ENCODE measurements at regions not wholly inside any gene's neighbourhood (a gene's known extent, or its start where the extent isn't known, plus 50 kb on each side); places are given as distances from the start of the nearest gene placed in this dataset.

DNA sequence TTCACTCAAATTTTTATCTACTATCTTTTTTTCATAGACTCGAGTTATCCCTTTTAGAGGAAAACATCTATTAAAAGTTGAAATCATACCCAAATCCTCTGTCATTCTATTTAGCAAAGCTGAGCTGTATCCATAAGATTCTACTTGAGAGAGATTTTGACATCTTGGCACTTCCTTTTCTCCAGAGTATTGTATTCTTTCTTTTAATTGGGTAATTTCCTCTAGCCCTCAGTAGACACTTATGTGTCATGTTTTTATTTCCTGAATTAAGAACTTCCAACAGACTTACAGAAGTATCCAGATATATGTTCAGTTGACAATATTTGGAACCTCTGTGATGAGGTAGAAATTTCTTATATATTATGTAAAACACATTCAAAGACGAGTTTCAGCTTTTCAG lies 201.6 kb upstream of the NR3C2 start:
- H3K4me3 ChIP-seq: no peak overlapping the region
- no peak overlapping the region for H3K27ac ChIP-seq (ENCODE audit: control insufficient read depth, insufficient read depth)
- ChIA-PET SMC1A (ENCODE audit: uncharacterized antibody, unreplicated experiment) (no interaction called here), POLR2A (no interaction called here), CTCF (interaction anchor here (0.6 kb wide), 1 partner anchor 176 kb away, joined by 3 read pairs; no protein-coding TSS in a partner anchor), RAD21 (ENCODE audit: unreplicated experiment) (no interaction called here)
- no peak overlapping the region for H3K9ac ChIP-seq (ENCODE audit: control insufficient read depth, insufficient read depth, low read length)
- H3K9me3 ChIP-seq (replicated peaks; ENCODE audit: control insufficient read depth, insufficient read depth, low read length): no peaks in the 10 kb centered on the region
- FAIRE-seq (no peak), ATAC-seq (no peak), DNase-seq (ENCODE audit: low read depth, low spot score) (no peak)
- no peaks in the 10 kb centered on the region for H3K79me2 ChIP-seq (ENCODE audit: control insufficient read depth, insufficient read depth, low read length)
- H4K20me1 ChIP-seq (ENCODE audit: control insufficient read depth, insufficient read depth): no peaks in the 10 kb centered on the region
- no peaks in the 10 kb centered on the region for H3K27me3 ChIP-seq (replicated peaks in 1 of 2; ENCODE audit: control insufficient read depth in 2 of 2, insufficient read depth in 2 of 2, low read length in 1 of 2)
- no peaks in the 10 kb centered on the region for H3K4me1 ChIP-seq (ENCODE audit: control insufficient read depth, insufficient read depth, low read length)
- BruUV-seq (replicated peaks): no TSS peak
- no peak overlapping the region for H3K4me2 ChIP-seq (ENCODE audit: control insufficient read depth, insufficient read depth)
- H3K36me3 ChIP-seq (ENCODE audit: control insufficient read depth in 2 of 2, insufficient read depth in 2 of 2, low read length in 1 of 2): no peaks in the 10 kb centered on the region
- in situ Hi-C loops (cut with MboI): no loop called here
- intact Hi-C loops (cut with micrococcal nuclease; ENCODE audit: unreplicated experiment): no loop called here
- no peak overlapping the region for H2AFZ ChIP-seq (ENCODE audit: control insufficient read depth, low read depth, low read length)
- 0% methylated on average over 2 of the region's 2 CpGs for WGBS (ENCODE audit: insufficient coverage, insufficient replicate concordance, low lambda C conversion rate, missing lambda C conversion rate)
- no peak for TF ChIP-seq PKNOX1 (IDR thresholded peaks at IDR 0.05)
- no peak for TF ChIP-seq TARDBP (IDR thresholded peaks at IDR 0.05; ENCODE audit: borderline replicate concordance)
- TF ChIP-seq, protein P1, sequence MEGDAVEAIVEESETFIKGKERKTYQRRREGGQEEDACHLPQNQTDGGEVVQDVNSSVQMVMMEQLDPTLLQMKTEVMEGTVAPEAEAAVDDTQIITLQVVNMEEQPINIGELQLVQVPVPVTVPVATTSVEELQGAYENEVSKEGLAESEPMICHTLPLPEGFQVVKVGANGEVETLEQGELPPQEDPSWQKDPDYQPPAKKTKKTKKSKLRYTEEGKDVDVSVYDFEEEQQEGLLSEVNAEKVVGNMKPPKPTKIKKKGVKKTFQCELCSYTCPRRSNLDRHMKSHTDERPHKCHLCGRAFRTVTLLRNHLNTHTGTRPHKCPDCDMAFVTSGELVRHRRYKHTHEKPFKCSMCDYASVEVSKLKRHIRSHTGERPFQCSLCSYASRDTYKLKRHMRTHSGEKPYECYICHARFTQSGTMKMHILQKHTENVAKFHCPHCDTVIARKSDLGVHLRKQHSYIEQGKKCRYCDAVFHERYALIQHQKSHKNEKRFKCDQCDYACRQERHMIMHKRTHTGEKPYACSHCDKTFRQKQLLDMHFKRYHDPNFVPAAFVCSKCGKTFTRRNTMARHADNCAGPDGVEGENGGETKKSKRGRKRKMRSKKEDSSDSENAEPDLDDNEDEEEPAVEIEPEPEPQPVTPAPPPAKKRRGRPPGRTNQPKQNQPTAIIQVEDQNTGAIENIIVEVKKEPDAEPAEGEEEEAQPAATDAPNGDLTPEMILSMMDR (IDR thresholded peaks at IDR 0.05 in 2 of 3, conservative IDR thresholded peaks at IDR 0.05 in 1 of 3; ENCODE audit: control insufficient read depth in 2 of 3, extremely low read depth in 1 of 3, insufficient read depth in 1 of 3, low read depth in 3 of 3, low read length in 3 of 3): no peak
- TF ChIP-seq ZNF24 (IDR thresholded peaks at IDR 0.05): no peak
- TF ChIP-seq IKZF1 (conservative IDR thresholded peaks at IDR 0.05): no peak
- no peak for TF ChIP-seq ZBTB11 (CRISPR knock-in tag; IDR thresholded peaks at IDR 0.05)
- TF ChIP-seq CHD4 (IDR thresholded peaks at IDR 0.05): no peak
- TF ChIP-seq RFX5 (IDR thresholded peaks at IDR 0.05; ENCODE audit: low read depth, low read length): no peak
- TF ChIP-seq MLLT1 (IDR thresholded peaks at IDR 0.05): no peak
- TF ChIP-seq MEF2B (IDR thresholded peaks at IDR 0.05; ENCODE audit: partially characterized antibody, poor library complexity, severe bottlenecking): no peak
- no peak for TF ChIP-seq PRDM15 (CRISPR knock-in tag; IDR thresholded peaks at IDR 0.05)
- TF ChIP-seq NFXL1 (IDR thresholded peaks at IDR 0.05; ENCODE audit: borderline replicate concordance): no peak

All from GM12878 (cell line).